ENCODE measurements at regions not wholly inside any gene's neighbourhood (a gene's known extent, or its start where the extent isn't known, plus 50 kb on each side); places are given as distances from the start of the nearest gene placed in this dataset.

DNA sequence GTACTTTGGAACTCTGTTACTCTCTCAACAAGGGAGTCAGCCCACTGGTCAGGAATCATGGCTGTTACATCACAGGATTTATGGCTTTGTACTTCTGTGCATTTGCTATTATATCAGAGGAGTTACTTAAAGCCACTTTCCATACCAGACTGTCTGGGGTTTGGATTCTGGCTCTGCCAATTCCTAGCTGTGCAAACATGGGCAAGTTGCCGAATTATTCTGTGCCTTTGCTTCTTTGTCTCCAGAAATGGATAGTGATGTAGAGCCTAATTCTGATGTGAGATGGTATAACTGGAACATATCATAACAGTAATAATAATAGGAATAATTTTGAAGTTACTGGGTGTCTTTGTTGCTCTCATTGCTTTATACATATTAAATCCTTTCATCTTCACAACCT, 1047.3 kb upstream of the SEMA6A start:
- TF ChIP-seq POLR2AphosphoS5 (IDR thresholded peaks at IDR 0.05; ENCODE audit: low read depth, low read length) (no peak), POLR2A (IDR thresholded peaks at IDR 0.05; ENCODE audit: low read depth, low read length) (no peak), TAF1 (IDR thresholded peaks at IDR 0.05; ENCODE audit: low read depth, low read length) (no peak), PAX5 (IDR thresholded peaks at IDR 0.05; ENCODE audit: insufficient read depth, low read length, severe bottlenecking) (no peak), SPI1 (IDR thresholded peaks at IDR 0.05; ENCODE audit: low read depth, low read length) (no peak), POU2F2 (IDR thresholded peaks at IDR 0.05; ENCODE audit: low read depth, low read length) (no peak)
